RWPE1 (cell line): ENCODE measurements at regions not wholly inside any gene's neighbourhood (a gene's known extent, or its start where the extent isn't known, plus 50 kb on each side); places are given as distances from the start of the nearest gene placed in this dataset.

Experiments
- CTCF ChIA-PET: fragments of 350-600 bp; sonication (Branson Sonifier 250); formaldehyde crosslinking; extraction: SDS; loops from one replicate; lab custom pipeline; 2021; lab: Yijun Ruan, JAX
- POLR2A ChIA-PET: fragments of 400-600 bp; formaldehyde crosslinking; extraction: SDS; loops from one replicate; lab custom pipeline; 2020; ENCODE audit warnings: antibody characterized with exemption; ENCODE audit not compliant: low non-redundant PET; lab: Yijun Ruan, JAX
- DNase-seq: peaks from one replicate; pipeline ENCODE4 v3.0.0; 2012; ENCODE audit warnings: low spot score
- H3K27ac ChIP-seq: fragments of 450-650 bp; 2 replicates; pipeline ENCODE4 v1.5.1; 2017
- TF ChIP-seq, protein P1 (sequence below): fragments of 450-650 bp; conservative IDR thresholded peaks from 2 replicates; pipeline ENCODE4 v1.5.1; 2017; ENCODE audit warnings: low read depth, mild to moderate bottlenecking

DNA sequence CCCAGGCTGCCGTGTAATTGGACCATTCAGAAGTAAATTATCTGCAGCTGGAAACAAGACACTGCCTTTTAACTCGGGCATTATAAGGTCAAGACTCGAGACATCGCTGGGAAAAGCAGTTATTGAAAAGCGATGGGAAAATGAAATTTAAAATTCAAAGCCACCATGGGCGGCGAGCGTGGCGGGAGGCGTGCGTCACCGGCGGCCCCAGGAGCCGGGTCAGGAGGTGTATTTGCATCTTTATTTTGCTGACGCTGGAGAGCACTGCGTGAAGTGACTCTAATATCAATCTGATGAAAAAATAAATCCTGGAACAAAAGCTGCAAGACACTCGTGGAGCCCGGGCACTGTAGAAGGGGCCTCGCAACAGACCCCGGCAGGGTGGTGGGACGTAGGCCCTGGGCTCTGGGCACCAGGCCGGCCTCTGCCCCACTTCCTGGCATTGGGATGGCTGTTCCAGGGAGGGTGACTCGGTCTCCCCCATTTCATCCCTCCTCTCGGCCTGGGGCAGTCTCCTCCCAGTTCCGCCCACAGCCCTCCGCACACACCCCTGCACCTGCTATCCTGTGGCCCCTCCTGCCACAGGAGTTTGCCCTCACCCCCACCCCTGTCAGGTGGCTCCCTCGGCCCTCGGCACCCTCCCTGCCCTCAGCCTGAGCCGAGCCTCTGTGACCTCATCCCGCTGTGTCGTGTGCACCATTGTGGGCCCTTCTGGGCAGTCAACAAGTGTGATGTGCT, 196.2 kb downstream of the KIF26A start:
- POLR2A ChIA-PET = no interaction called here
- no peak for DNase-seq
- TF ChIP-seq, protein P1, sequence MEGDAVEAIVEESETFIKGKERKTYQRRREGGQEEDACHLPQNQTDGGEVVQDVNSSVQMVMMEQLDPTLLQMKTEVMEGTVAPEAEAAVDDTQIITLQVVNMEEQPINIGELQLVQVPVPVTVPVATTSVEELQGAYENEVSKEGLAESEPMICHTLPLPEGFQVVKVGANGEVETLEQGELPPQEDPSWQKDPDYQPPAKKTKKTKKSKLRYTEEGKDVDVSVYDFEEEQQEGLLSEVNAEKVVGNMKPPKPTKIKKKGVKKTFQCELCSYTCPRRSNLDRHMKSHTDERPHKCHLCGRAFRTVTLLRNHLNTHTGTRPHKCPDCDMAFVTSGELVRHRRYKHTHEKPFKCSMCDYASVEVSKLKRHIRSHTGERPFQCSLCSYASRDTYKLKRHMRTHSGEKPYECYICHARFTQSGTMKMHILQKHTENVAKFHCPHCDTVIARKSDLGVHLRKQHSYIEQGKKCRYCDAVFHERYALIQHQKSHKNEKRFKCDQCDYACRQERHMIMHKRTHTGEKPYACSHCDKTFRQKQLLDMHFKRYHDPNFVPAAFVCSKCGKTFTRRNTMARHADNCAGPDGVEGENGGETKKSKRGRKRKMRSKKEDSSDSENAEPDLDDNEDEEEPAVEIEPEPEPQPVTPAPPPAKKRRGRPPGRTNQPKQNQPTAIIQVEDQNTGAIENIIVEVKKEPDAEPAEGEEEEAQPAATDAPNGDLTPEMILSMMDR = no peak
- H3K27ac ChIP-seq = no peak overlapping the region
- CTCF ChIA-PET = no interaction called here

DNA sequence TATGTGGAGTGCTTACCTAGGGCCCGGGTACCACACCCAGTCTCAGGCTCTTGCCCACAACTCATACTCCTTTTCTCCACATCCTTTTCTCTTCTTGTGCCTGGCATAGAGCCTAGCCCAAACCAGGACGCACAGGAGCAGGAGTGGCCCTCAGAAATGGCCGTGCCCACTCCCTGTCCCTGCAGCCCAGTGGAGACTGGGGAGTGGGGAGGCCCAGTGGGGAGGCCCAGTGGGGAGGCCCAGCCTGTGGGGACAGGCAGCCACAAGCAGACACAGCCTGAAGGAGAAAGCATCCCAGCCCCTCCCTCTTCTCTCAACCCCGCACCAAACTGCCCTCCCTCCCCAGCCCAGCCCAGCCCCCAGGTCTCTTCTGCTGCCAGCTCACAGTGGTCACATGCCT, 196.8 kb downstream of the KIF26A start:
- TF ChIP-seq, protein P1 = no peak
- POLR2A ChIA-PET = no interaction called here
- H3K27ac ChIP-seq = no peak overlapping the region
- CTCF ChIA-PET = no interaction called here
- DNase-seq = no peak

DNA sequence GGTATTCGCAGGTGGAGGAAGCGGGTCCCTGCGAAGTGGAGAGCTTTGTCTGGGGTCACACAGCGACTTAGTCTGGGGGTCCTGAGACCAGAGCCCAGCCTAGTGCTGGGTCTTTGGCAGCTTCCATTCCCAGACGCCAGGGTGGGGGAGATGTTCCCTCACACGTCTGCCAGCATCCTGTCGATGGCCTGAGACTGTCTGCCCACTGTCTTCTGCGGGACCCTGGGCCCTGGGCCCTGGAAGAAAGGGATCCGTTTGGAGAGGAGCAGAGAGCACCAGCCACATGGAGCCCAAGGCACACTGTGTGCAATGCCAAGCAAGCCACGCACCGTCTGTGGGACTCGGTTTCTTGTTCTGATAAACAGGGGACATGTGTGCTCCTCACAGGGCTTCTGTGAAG, 197.2 kb downstream of the KIF26A start:
- no peak overlapping the region for H3K27ac ChIP-seq
- TF ChIP-seq, protein P1 = no peak
- DNase-seq = no peak
- POLR2A ChIA-PET = no interaction called here
- CTCF ChIA-PET = no interaction called here

DNA sequence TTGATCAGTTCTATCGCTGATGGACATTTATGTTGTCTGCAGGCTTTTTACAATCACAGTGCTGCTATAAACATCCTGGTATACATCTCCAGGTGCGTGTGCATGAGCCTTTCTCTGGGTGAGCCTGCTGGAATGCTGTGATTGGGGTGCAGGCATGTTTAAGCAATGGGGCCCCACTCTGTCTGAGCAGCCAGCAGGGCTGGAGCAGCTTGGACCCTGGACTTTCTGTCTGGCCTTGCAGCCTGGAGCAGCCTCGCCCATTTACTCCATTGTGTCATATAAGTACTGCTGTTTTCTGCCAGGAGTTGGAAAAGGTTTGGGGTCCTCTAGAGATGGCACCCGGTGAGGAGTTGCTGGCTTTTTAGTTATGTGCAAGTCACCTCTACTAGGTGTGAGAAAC, 199.0 kb downstream of the KIF26A start:
- ChIA-PET POLR2A (no interaction called here), CTCF (no interaction called here)
- H3K27ac ChIP-seq = no peak overlapping the region
- TF ChIP-seq, protein P1 = no peak
- no peak for DNase-seq

DNA sequence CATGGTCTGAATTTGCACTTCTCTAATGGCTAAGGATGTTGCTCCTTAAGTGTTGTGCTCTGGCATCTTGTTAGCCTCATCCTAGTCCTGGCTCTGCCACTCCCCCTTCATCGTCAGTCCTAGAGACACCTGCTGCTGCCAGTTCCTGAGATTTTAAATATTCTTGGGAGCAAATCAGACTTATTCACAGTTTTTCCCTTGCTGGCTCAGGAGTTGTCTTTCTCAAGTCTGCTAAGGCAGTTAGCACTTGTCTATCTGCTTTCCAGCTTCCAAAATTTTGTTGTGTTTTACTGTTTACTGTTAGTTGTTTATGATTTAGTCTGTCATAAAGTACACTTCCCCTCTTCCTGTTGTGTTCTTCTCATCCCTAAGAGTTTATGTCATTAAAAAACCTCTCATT, 201.0 kb downstream of the KIF26A start:
- CTCF ChIA-PET = no interaction called here
- H3K27ac ChIP-seq = no peak overlapping the region
- POLR2A ChIA-PET = no interaction called here
- no peak for DNase-seq
- TF ChIP-seq, protein P1 = no peak

DNA sequence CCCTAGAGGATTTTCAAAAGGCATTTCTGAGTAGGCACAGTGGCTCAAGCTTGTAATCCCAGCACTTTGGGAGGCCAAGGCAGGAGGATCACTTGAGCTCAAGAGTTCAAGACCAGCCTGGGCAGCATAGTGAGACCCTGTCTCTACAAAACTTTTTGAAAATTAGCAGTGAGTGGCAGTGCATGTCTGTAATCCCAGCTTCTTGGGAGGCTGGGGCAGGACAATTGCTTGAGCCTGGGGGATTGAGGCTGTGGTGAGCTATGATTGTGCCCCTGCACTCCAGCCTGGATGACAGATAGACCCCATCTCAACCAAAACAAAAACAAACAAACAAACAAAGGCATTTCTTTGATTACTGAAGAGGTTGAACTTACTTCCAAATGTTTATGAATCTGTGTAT, 201.4 kb downstream of the KIF26A start:
- TF ChIP-seq, protein P1 = no peak
- no peak overlapping the region for H3K27ac ChIP-seq
- CTCF ChIA-PET = no interaction called here
- POLR2A ChIA-PET = no interaction called here
- DNase-seq = no peak
